ENCODE measurements at regions not wholly inside any gene's neighbourhood (a gene's known extent, or its start where the extent isn't known, plus 50 kb on each side); places are given as distances from the start of the nearest gene placed in this dataset.

DNA sequence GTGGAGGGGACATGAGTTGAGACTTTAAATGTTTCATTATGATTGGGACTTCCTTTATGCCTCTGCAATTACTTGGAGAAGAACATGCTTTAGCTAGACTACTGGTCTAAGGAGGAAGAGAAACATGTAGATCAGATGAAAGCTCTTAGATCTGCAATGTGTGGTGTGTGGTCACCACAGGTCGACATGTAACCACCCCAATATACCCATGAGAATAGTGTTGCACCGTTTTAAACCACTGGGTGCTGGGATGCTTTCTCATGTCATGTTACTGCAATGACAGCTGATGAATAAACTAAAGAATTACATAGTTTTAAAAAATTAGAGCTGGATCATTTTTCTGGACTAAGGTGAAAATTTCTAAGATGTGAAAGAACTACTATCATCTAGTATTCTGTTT is 1039.7 kb downstream of the RAPGEF2 start:
- no peak for DNase-seq (ENCODE audit: extremely low read depth, low read depth)

DNA sequence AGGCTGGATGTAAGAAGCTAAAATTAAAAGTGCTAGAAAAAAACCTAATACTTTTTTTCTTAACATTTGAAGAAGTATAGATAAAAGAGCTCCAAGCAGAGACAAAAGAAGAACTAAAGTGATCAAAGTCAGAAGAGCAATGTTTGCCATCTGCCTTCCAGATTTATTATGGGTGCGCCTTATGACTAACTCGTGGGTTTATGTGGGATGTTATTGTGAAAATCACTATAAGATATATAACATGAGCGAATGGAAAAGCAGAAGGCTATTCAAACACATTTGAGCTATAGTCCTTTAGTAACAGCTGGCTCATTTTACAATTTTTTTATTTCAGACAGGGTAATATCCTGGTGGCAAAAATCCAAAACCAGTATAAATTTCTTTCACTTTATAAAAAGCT is 1040.7 kb downstream of the RAPGEF2 start:
- no peak for DNase-seq (ENCODE audit: extremely low read depth, low read depth)
- TF ChIP-seq, protein P1, sequence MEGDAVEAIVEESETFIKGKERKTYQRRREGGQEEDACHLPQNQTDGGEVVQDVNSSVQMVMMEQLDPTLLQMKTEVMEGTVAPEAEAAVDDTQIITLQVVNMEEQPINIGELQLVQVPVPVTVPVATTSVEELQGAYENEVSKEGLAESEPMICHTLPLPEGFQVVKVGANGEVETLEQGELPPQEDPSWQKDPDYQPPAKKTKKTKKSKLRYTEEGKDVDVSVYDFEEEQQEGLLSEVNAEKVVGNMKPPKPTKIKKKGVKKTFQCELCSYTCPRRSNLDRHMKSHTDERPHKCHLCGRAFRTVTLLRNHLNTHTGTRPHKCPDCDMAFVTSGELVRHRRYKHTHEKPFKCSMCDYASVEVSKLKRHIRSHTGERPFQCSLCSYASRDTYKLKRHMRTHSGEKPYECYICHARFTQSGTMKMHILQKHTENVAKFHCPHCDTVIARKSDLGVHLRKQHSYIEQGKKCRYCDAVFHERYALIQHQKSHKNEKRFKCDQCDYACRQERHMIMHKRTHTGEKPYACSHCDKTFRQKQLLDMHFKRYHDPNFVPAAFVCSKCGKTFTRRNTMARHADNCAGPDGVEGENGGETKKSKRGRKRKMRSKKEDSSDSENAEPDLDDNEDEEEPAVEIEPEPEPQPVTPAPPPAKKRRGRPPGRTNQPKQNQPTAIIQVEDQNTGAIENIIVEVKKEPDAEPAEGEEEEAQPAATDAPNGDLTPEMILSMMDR (IDR thresholded peaks at IDR 0.05; ENCODE audit: low read depth, low read length): no peak

More for the DNA sequence above, 1039.7 kb downstream of the RAPGEF2 start:
- TF ChIP-seq, protein P1 (IDR thresholded peaks at IDR 0.05; ENCODE audit: low read depth, low read length): no peak

DNA sequence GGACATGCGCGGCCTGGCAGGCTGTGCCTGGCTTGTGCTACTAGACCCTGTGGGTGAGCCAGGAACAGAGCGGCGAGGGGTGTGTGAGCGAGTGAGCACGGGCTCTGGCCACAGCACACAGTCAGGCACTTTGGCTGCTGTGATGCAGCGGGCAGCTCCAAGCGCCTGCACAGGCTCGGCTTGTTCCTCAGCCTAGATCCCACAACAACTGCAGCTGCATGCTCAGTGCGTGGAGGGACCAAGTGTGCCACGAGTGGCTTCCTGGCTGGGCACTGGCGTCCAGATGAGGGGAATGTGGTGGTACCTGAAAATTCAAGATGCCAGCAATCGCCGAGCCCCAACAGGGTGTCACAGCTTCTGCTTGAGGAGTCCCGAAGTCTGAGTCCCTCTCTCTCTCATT is 1056.6 kb downstream of the RAPGEF2 start:
- DNase-seq (ENCODE audit: extremely low read depth, low read depth): no peak
- TF ChIP-seq, protein P1 (IDR thresholded peaks at IDR 0.05; ENCODE audit: low read depth, low read length): no peak

DNA sequence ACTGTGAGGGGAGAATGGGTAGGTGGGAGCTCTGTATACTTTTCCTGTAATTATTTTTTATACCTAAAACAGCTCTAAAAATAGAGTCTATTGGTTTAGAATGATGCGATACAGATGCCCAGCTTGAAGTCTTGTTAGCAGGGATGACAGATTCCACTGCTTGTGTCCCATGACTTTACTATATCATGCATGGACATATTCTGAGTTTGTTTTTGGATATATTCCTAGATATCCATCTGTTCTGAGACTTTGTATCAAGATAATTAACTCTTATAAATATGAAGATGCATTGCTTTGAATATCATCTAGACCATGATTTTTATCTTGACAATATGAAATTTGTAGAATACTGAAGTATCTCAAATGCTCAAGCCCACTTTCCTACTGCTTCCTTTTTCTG is 1058.1 kb downstream of the RAPGEF2 start:
- DNase-seq (ENCODE audit: extremely low read depth, low read depth): no peak
- TF ChIP-seq, protein P1 (IDR thresholded peaks at IDR 0.05; ENCODE audit: low read depth, low read length): no peak

DNA sequence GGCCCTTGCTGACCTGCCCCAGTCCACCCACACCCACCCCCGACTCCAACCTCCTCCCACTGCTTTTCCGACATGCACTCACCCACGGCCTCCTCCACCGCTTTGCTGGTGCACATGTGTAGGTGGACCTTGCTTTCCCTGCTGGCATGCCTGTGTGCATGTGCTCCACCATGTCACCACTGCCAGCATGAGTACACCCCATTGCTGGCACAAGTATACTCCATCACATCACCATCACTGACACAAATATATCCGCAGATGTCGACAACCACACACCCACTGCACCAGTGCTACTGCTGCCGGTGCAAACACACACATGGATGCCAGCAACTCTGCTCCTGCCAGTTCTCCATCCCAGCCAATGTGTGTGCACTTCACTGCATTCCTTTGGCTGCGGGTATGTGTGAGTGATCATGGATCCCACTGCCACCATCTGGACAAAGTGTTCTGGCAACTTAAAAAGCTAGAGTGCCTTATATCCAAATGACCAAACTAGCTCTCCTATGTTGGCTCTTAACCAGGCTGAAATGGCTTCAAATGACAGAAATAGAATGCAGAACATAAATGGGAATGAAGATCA is 1072.3 kb downstream of the RAPGEF2 start:
- TF ChIP-seq, protein P1 (IDR thresholded peaks at IDR 0.05; ENCODE audit: low read depth, low read length): no peak

DNA sequence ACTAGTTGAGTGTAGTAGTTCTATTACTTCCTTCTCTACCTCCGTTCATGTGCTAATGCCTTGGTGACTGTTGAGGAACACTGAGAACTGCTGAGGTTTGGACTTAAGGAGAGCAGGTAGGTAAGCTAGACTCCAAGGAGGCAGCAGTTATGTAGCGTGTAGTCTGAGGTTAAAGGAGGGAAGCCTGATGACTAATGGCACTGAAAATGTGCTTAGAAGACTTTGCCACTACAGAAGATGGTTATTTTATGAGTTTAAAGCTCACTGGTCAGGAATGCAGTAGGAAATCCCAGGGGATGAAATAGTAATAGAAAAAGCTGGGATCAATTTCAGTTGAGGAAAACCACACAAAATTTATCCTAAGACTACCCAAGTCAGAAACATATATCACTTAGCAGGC is 1077.3 kb downstream of the RAPGEF2 start:
- DNase-seq (ENCODE audit: extremely low read depth, low read depth): no peak
- TF ChIP-seq, protein P1 (IDR thresholded peaks at IDR 0.05; ENCODE audit: low read depth, low read length): no peak

More for the DNA sequence above, 1072.3 kb downstream of the RAPGEF2 start:
- DNase-seq (ENCODE audit: extremely low read depth, low read depth): no peak

DNA sequence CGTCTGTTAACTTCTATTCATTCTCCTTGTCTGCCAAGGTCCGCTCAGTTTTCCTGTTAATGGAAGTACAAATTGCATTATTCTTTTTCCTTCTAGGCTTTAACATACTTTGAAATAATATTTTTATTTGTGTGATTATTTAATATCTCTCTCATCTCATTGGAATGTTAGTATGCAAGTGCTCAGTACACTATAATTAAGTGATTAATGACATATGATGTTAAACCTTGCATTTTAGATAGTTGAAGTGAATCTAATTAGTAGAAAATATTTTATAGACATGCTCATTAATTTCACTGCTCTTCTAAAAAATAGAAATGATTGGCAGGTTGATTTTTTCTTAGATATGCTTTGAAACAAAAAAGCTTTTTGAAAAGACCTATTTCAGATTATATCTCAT is 1079.8 kb downstream of the RAPGEF2 start:
- TF ChIP-seq, protein P1 (IDR thresholded peaks at IDR 0.05; ENCODE audit: low read depth, low read length): no peak
- no peak for DNase-seq (ENCODE audit: extremely low read depth, low read depth)

Data from AG09319 (cell line).